ENCODE measurements at regions not wholly inside any gene's neighbourhood (a gene's known extent, or its start where the extent isn't known, plus 50 kb on each side); places are given as distances from the start of the nearest gene placed in this dataset.

DNA sequence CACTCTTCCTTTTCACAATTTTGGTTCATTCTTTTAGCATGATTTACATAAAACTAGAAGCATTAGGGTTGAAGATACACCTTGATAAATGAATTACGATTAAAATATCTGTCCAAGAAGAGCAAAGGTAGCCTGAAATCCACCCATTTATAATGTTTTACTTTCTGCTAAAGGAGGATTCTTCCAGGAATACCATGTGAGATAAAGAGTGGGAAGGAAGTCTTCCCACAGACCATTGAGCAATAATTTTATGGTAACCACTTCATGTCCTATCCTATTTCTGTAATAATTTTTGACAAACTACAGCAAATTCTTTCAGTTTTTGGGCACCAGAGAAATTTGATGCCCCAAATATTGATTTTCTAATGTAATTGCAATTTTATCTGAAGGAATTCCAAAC lies 150.6 kb upstream of the STEAP4 start:
- TF ChIP-seq CTCF (IDR thresholded peaks at IDR 0.05; ENCODE audit: low read depth, low read length): no peak
- H3K36me3 ChIP-seq: no peaks in the 10 kb centered on the region
- no peak for DNase-seq (ENCODE audit: low read depth in 1 of 2, low spot score in 1 of 2)
- H3K4me1 ChIP-seq (ENCODE audit: low read depth): no peaks in the 10 kb centered on the region
- no peak overlapping the region for H3K27ac ChIP-seq
- H3K9me3 ChIP-seq (ENCODE audit: low read depth): no peaks in the 10 kb centered on the region
- H3K4me3 ChIP-seq: no peak overlapping the region
- no peaks in the 10 kb centered on the region for H3K27me3 ChIP-seq

- Histone ChIP-seq H3K36me3 (no peaks in the 10 kb centered on the region), H3K4me1 (ENCODE audit: low read depth) (no peaks in the 10 kb centered on the region), H3K27ac (no peak overlapping the region), H3K27me3 (no peaks in the 10 kb centered on the region), H3K9me3 (ENCODE audit: low read depth) (no peaks in the 10 kb centered on the region), H3K4me3 (no peak overlapping the region)
- TF ChIP-seq CTCF (IDR thresholded peaks at IDR 0.05; ENCODE audit: low read depth, low read length): no peak
- DNase-seq (ENCODE audit: low read depth in 1 of 2, low spot score in 1 of 2): no peak
Observed at GRCh38 chr7:88456490-88456889, 149.8 kb upstream of the STEAP4 start.

GRCh38 chr7:88455696-88456095 lies 149.0 kb upstream of the STEAP4 start:
- H3K36me3 ChIP-seq: no peaks in the 10 kb centered on the region
- no peak overlapping the region for H3K27ac ChIP-seq
- no peaks in the 10 kb centered on the region for H3K27me3 ChIP-seq
- H3K4me1 ChIP-seq (ENCODE audit: low read depth): no peaks in the 10 kb centered on the region
- no peak overlapping the region for H3K4me3 ChIP-seq
- no peak for DNase-seq (ENCODE audit: low read depth in 1 of 2, low spot score in 1 of 2)
- no peaks in the 10 kb centered on the region for H3K9me3 ChIP-seq (ENCODE audit: low read depth)
- TF ChIP-seq CTCF (IDR thresholded peaks at IDR 0.05; ENCODE audit: low read depth, low read length): no peak

GRCh38 chr7:88452646-88453045 lies 146.0 kb upstream of the STEAP4 start:
- TF ChIP-seq CTCF (IDR thresholded peaks at IDR 0.05; ENCODE audit: low read depth, low read length): no peak
- no peaks in the 10 kb centered on the region for H3K9me3 ChIP-seq (ENCODE audit: low read depth)
- H3K27ac ChIP-seq: no peak overlapping the region
- H3K36me3 ChIP-seq: no peaks in the 10 kb centered on the region
- no peak for DNase-seq (ENCODE audit: low read depth in 1 of 2, low spot score in 1 of 2)
- H3K27me3 ChIP-seq: no peaks in the 10 kb centered on the region
- H3K4me3 ChIP-seq: no peak overlapping the region
- no peaks in the 10 kb centered on the region for H3K4me1 ChIP-seq (ENCODE audit: low read depth)

DNA sequence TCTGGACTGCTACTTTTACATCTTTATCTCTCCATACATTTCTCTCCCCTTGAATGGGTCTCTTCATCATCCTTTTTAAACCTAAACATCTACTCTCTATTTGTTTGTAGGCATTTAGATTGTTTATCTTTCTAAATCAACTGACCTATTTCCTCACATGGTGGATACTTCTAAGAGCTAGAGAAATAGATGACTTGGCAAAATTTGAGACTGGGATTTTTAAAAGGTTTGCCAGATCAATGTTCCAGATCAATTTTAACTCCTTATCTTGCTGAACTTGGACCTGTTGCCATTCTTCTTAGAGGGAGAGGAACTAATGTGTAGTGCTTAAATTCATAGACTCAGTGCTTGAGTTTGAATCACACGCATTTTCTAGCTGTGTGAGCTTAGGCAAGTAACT lies 144.2 kb upstream of the STEAP4 start:
- TF ChIP-seq CTCF (IDR thresholded peaks at IDR 0.05; ENCODE audit: low read depth, low read length): no peak
- Histone ChIP-seq H3K4me3 (no peak overlapping the region), H3K9me3 (ENCODE audit: low read depth) (no peaks in the 10 kb centered on the region), H3K27me3 (no peaks in the 10 kb centered on the region), H3K27ac (no peak overlapping the region), H3K36me3 (no peaks in the 10 kb centered on the region), H3K4me1 (ENCODE audit: low read depth) (no peaks in the 10 kb centered on the region)
- DNase-seq (ENCODE audit: low read depth in 1 of 2, low spot score in 1 of 2): no peak

DNA sequence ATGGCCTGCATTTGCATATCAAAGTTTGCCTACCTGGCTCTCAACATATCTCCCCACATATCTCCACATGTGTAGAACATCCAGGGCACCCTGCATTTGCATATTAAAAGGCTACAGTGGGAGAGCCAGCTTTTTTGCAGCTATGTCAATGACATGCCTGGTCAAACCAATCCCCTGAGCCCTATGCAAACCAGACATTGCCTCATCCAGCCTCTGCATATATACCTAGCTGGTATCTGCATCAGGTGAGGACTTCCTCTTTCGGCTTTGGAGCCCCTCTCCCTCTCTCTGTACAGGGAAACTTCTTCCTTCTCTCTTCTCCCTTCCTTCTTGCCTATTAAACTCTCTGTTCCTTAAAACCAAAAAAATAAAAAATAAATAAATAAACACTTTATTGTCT lies 142.7 kb upstream of the STEAP4 start:
- DNase-seq (ENCODE audit: low read depth in 1 of 2, low spot score in 1 of 2): no peak
- no peak for TF ChIP-seq CTCF (IDR thresholded peaks at IDR 0.05; ENCODE audit: low read depth, low read length)
- no peaks in the 10 kb centered on the region for H3K4me1 ChIP-seq (ENCODE audit: low read depth)
- no peaks in the 10 kb centered on the region for H3K36me3 ChIP-seq
- no peak overlapping the region for H3K4me3 ChIP-seq
- no peaks in the 10 kb centered on the region for H3K27me3 ChIP-seq
- H3K9me3 ChIP-seq (ENCODE audit: low read depth): no peaks in the 10 kb centered on the region
- H3K27ac ChIP-seq: no peak overlapping the region
